Right lobe of liver (tissue), 4 donors: ENCODE measurements at regions not wholly inside any gene's neighbourhood (a gene's known extent, or its start where the extent isn't known, plus 50 kb on each side); places are given as distances from the start of the nearest gene placed in this dataset.

Source experiments
- CTCF ChIP-seq, 4 donors: fragments of 200-600 bp in 3 of 4; fragments of 450-650 bp in 1 of 4; IDR thresholded peaks; one replicate each; pipeline versions ENCODE4 v1.5.1 to v1.8.0; 2016 to 2022; ENCODE audit warnings: antibody characterized with exemption in 4 of 4, mild to moderate bottlenecking in 2 of 4
- POLR2A ChIP-seq: fragments of 450-650 bp; IDR thresholded peaks from one replicate; pipeline ENCODE4 v1.6.1; 2017; ENCODE audit warnings: antibody characterized with exemption, mild to moderate bottlenecking
- donor health status: DM: no; HTN: no; CAD: no.
- donor health status: DM: no; HTN: no; CAD: no.
- donor health status: DM: no; HTN: yes; CAD: no.

GRCh38 chr1:177700856-177701255, 269.0 kb downstream of the SEC16B start:
- no peak for TF ChIP-seq POLR2A
- TF ChIP-seq CTCF (IDR thresholded peaks at IDR 0.05): no peak
